Astrocyte (in vitro differentiated cells and primary cell): ENCODE measurements at regions not wholly inside any gene's neighbourhood (a gene's known extent, or its start where the extent isn't known, plus 50 kb on each side); places are given as distances from the start of the nearest gene placed in this dataset.

ENCODE experiments used
- DNase-seq: peaks from one replicate; pipeline ENCODE4 v3.0.0-alpha.2; 2010; ENCODE audit warnings: low read depth
- FAIRE-seq: peaks from 2 replicates; lab custom pipeline; 2011; peaks lifted over from hg19 to GRCh38; lab: Jason Lieb, UNC
- H2AFZ ChIP-seq: 2 replicates; pipeline ENCODE4 v1.6.0; 2012; ENCODE audit warnings: low read depth, low read length, inconsistent platforms
- H3K27ac ChIP-seq: 2 replicates; pipeline ENCODE4 v1.5.1; 2011; ENCODE audit warnings: low read depth, low read length, inconsistent platforms
- H3K27me3 ChIP-seq: 2 replicates; pipeline ENCODE4 v1.6.0; 2011; ENCODE audit warnings: low read length, inconsistent platforms; ENCODE audit not compliant: insufficient read depth
- H3K36me3 ChIP-seq: 2 replicates; pipeline ENCODE4 v1.5.1; 2011; ENCODE audit warnings: low read length, inconsistent platforms; ENCODE audit not compliant: insufficient read depth
- H3K4me1 ChIP-seq: 2 replicates; pipeline ENCODE4 v1.5.1; 2011; ENCODE audit warnings: low read length, inconsistent platforms; ENCODE audit not compliant: insufficient read depth
- H3K4me2 ChIP-seq: 2 replicates; pipeline ENCODE4 v1.6.0; 2012; ENCODE audit warnings: low read length, inconsistent platforms
- H3K4me3 ChIP-seq: 2 replicates; pipeline ENCODE4 v1.5.1; 2011; ENCODE audit warnings: low read depth, mild to moderate bottlenecking, low read length, inconsistent platforms; ENCODE audit not compliant: insufficient read depth
- H3K79me2 ChIP-seq: 2 replicates; pipeline ENCODE4 v1.6.0; 2012; ENCODE audit warnings: mild to moderate bottlenecking, low read length, inconsistent platforms; ENCODE audit not compliant: insufficient read depth
- H3K9ac ChIP-seq: 2 replicates; pipeline ENCODE4 v1.6.0; 2012; ENCODE audit warnings: mild to moderate bottlenecking, low read length, inconsistent platforms
- H3K9me3 ChIP-seq: 2 replicates; pipeline ENCODE4 v1.5.1; 2012; ENCODE audit warnings: low read depth, mild to moderate bottlenecking, low read length, inconsistent platforms; ENCODE audit not compliant: insufficient read depth
- H4K20me1 ChIP-seq: 2 replicates; pipeline ENCODE4 v1.6.0; 2012; ENCODE audit warnings: low read length, inconsistent platforms; ENCODE audit not compliant: insufficient read depth
- H3K27ac Mint-ChIP-seq: one replicate; pipeline ENCODE4 v1.8.0; 2021; ENCODE audit warnings: mild to moderate bottlenecking, mixed read lengths; ENCODE audit not compliant: unreplicated experiment
- H3K27me3 Mint-ChIP-seq: one replicate; pipeline ENCODE4 v1.8.0; 2021; ENCODE audit warnings: low read depth, mixed read lengths; ENCODE audit not compliant: unreplicated experiment
- H3K36me3 Mint-ChIP-seq: one replicate; pipeline ENCODE4 v1.8.0; 2021; ENCODE audit warnings: low read depth, mixed read lengths; ENCODE audit not compliant: unreplicated experiment
- H3K4me1 Mint-ChIP-seq: one replicate; pipeline ENCODE4 v1.8.0; 2021; ENCODE audit warnings: low read depth, mixed read lengths; ENCODE audit not compliant: unreplicated experiment
- H3K4me3 Mint-ChIP-seq: one replicate; pipeline ENCODE4 v1.8.0; 2021; ENCODE audit warnings: mild to moderate bottlenecking, moderate library complexity, mixed read lengths; ENCODE audit not compliant: unreplicated experiment
- H3K9me3 Mint-ChIP-seq: one replicate; pipeline ENCODE4 v1.8.0; 2021; ENCODE audit warnings: mild to moderate bottlenecking, mixed read lengths; ENCODE audit not compliant: unreplicated experiment
- CTCF ChIP-seq: IDR thresholded peaks from 2 replicates; pipeline ENCODE4 v1.5.1; 2011; ENCODE audit warnings: low read depth, mild to moderate bottlenecking, inconsistent platforms, low read length, moderate library complexity; ENCODE audit not compliant: insufficient read depth
- EZH2 ChIP-seq: IDR thresholded peaks from 2 replicates; pipeline ENCODE4 v1.6.1; 2012; ENCODE audit warnings: mild to moderate bottlenecking, low read length, inconsistent platforms; ENCODE audit not compliant: insufficient read depth

GRCh38 chr2:210899131-210899530, 342.7 kb downstream of the CPS1 start:
- H3K27ac ChIP-seq = no peak overlapping the region
- no peak overlapping the region for H3K4me2 ChIP-seq
- no peak overlapping the region for H2AFZ ChIP-seq
- Mint-ChIP-seq H3K36me3 (no peaks in the 10 kb centered on the region), H3K4me3 (no peak overlapping the region), H3K27me3 (no peaks in the 10 kb centered on the region), H3K27ac (no peak overlapping the region), H3K4me1 (peaks cover 4% of the 10 kb centered on the region), H3K9me3 (no peaks in the 10 kb centered on the region)
- H3K4me1 ChIP-seq = no peaks in the 10 kb centered on the region
- H4K20me1 ChIP-seq = no peaks in the 10 kb centered on the region
- TF ChIP-seq CTCF (no peak), EZH2 (no peak)
- H3K4me3 ChIP-seq = no peak overlapping the region
- DNase-seq = peak; percentile 26
- no peak overlapping the region for H3K9ac ChIP-seq
- FAIRE-seq = no peak
- no peaks in the 10 kb centered on the region for H3K79me2 ChIP-seq
- no peaks in the 10 kb centered on the region for H3K36me3 ChIP-seq
- no peaks in the 10 kb centered on the region for H3K9me3 ChIP-seq
- no peaks in the 10 kb centered on the region for H3K27me3 ChIP-seq

- Histone ChIP-seq H3K79me2 (no peaks in the 10 kb centered on the region), H4K20me1 (no peaks in the 10 kb centered on the region), H3K9ac (no peak overlapping the region), H3K36me3 (no peaks in the 10 kb centered on the region), H3K9me3 (no peaks in the 10 kb centered on the region), H3K27me3 (no peaks in the 10 kb centered on the region), H3K4me1 (no peaks in the 10 kb centered on the region), H3K4me3 (no peak overlapping the region), H3K27ac (no peak overlapping the region), H3K4me2 (no peak overlapping the region), H2AFZ (no peak overlapping the region)
- FAIRE-seq (no peak), DNase-seq (no peak)
- Mint-ChIP-seq H3K27me3 (no peaks in the 10 kb centered on the region), H3K4me1 (peaks cover 4% of the 10 kb centered on the region), H3K36me3 (no peaks in the 10 kb centered on the region), H3K27ac (no peak overlapping the region), H3K9me3 (no peaks in the 10 kb centered on the region), H3K4me3 (no peak overlapping the region)
- no peak for TF ChIP-seq EZH2
- no peak for TF ChIP-seq CTCF
Measured at GRCh38 chr2:210901326-210901725, 344.9 kb downstream of the CPS1 start.

GRCh38 chr2:210912779-210913178, 356.4 kb downstream of the CPS1 start:
- Mint-ChIP-seq H3K27me3 (no peaks in the 10 kb centered on the region), H3K4me1 (no peaks in the 10 kb centered on the region), H3K36me3 (no peaks in the 10 kb centered on the region), H3K9me3 (peaks cover 4% of the 10 kb centered on the region), H3K27ac (no peak overlapping the region), H3K4me3 (no peak overlapping the region)
- Histone ChIP-seq H3K4me1 (no peaks in the 10 kb centered on the region), H3K4me2 (no peak overlapping the region), H2AFZ (no peak overlapping the region), H3K9me3 (no peaks in the 10 kb centered on the region), H4K20me1 (no peaks in the 10 kb centered on the region), H3K36me3 (no peaks in the 10 kb centered on the region), H3K27me3 (peaks cover 2% of the 10 kb centered on the region), H3K79me2 (no peaks in the 10 kb centered on the region), H3K9ac (no peak overlapping the region), H3K4me3 (no peak overlapping the region), H3K27ac (no peak overlapping the region)
- TF ChIP-seq CTCF = no peak
- TF ChIP-seq EZH2 = no peak
- no peak for DNase-seq
- no peak for FAIRE-seq
